WI38 (cell line): ENCODE measurements at regions not wholly inside any gene's neighbourhood (a gene's known extent, or its start where the extent isn't known, plus 50 kb on each side); places are given as distances from the start of the nearest gene placed in this dataset.

Experiments
- H3K4me3 ChIP-seq: 2 replicates; pipeline ENCODE4 v1.5.1; 2011; ENCODE audit warnings: low read depth, mild to moderate bottlenecking, control low read depth, low read length
- CTCF ChIP-seq: IDR thresholded peaks from 2 replicates; pipeline ENCODE4 v1.5.1; 2012; ENCODE audit warnings: low read depth, mild to moderate bottlenecking, control low read depth, low read length

GRCh38 chr12:87670448-87670847 is 358.8 kb downstream of the C12orf50 start:
- no peak overlapping the region for H3K4me3 ChIP-seq
- no peak for TF ChIP-seq CTCF

GRCh38 chr12:87667378-87667777 is 361.8 kb downstream of the C12orf50 start:
- no peak for TF ChIP-seq CTCF
- no peak overlapping the region for H3K4me3 ChIP-seq

- TF ChIP-seq CTCF = no peak
- peak overlapping the region; percentile 41 for H3K4me3 ChIP-seq
Measured at GRCh38 chr12:87661786-87662377, 367.3 kb downstream of the C12orf50 start.

DNA sequence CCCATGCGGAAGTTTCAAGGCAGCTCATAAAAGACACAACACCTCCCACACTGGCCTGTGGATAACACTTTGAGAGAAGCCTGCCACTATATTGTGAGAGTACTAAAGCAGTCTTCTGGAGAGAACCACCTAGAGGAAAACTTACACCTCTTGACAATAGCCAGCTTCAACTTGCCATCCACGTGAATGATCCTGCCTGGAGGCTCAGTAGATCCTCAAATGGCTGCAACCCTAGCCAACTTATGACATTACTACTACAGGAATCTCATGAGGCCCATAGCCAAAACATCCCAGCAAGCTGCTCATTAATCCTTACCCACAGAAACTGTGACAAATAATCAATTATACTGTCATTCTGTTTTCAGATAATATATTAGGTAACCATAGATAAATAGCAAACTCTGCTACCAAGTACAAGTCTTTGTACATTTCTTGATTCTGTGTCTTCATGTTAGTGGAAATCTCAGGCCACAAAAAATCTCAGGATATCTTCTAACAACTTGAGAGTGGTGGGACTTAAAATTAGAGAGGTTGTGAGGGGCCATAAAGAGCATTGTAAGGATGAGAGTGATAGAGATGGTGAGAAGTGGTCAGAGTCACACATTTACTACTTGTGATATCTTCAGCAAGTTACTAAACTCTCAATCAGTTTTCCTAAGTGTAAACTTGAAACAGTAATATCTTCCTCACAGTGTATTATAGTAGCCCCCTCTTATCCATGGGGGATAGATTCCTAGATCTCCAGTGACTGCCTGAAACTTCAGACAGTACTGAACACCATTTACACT is 368.0 kb downstream of the C12orf50 start:
- no peak overlapping the region; the same call in 1 of the 2 replicates for H3K4me3 ChIP-seq
- no peak for TF ChIP-seq CTCF

- H3K4me3 ChIP-seq = no peak overlapping the region
Measured at GRCh38 chr12:87660291-87660690, 368.9 kb downstream of the C12orf50 start.

DNA sequence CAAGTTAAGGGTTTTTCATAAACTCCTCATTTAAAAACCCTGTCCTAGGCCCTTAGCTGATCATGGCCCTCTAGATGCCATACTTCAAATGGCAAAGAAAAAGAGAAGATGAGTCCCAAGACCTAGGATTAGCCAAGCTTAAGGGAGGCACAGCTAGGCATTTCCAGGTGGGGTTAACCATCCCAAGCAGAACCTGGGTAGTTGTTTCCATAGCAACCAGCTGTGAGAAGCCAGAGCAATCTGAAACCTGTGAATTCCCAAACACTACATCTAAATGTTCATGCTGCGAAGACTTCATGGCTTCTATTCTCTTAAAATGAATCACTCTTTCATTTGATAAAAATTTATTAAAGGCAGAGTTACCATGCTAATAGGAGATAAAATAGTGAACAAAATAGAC is 372.9 kb downstream of the C12orf50 start:
- no peak overlapping the region for H3K4me3 ChIP-seq
- TF ChIP-seq CTCF = no peak

More at GRCh38 chr12:87660291-87660690, 368.9 kb downstream of the C12orf50 start:
- no peak for TF ChIP-seq CTCF
